HG02763 (cell line): ENCODE measurements at regions not wholly inside any gene's neighbourhood (a gene's known extent, or its start where the extent isn't known, plus 50 kb on each side); places are given as distances from the start of the nearest gene placed in this dataset.

ENCODE experiments used
- ATAC-seq: cut with Tn5 transposase; IDR thresholded peaks from one replicate; pipeline ENCODE4 v1.9.1; 2021; ENCODE audit warnings: mild to moderate bottlenecking, moderate library complexity; ENCODE audit not compliant: unreplicated experiment

DNA sequence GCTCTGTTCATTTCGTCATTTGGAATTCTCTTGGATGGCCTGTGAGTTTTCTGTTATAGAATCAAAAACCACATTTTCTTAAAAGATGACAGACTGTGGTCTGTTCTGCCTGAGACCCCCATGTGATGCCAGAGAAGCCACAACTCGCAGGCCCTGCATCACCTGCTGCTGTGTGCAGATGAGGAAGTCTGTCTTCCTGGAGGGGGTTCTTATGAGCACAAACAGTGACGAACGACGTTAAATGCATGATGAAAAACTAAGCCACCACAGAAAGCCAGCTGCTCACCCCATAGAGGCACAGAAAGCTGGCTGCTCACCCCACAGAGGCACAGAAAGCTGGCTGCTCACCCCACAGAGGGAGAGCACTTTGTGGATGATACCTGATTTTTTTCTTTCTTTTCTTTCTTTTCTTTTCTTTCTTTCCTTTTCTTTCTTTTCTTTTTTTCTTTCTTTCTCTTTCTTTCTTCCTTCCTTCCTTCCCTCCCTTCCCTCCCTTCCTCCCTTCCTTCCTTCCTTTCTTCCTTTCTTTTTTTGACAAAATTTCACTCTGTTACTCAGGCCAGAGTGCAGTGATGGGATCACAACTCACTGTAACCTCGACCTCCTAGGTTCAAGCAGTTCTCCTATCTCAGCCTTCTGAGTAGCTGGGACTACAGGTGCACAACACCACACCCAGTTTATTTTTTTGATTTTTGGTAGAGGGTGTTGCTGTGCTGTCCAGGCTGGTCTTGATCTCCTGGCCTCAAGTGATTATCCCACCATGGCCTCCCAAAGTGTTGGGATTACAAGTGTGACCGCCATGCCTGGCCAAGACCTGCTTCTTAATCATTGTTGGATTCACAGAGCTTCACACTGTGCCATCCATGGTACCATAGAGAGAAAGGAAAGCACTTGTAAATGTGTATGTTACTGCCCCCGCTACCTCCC lies 1191.4 kb downstream of the UQCRFS1 start:
- ATAC-seq: no peak

- ATAC-seq: no peak
Measured at GRCh38 chr19:28020619-28021258, 1192.2 kb downstream of the UQCRFS1 start.

GRCh38 chr19:28019901-28020300 lies 1193.0 kb downstream of the UQCRFS1 start:
- ATAC-seq: no peak

DNA sequence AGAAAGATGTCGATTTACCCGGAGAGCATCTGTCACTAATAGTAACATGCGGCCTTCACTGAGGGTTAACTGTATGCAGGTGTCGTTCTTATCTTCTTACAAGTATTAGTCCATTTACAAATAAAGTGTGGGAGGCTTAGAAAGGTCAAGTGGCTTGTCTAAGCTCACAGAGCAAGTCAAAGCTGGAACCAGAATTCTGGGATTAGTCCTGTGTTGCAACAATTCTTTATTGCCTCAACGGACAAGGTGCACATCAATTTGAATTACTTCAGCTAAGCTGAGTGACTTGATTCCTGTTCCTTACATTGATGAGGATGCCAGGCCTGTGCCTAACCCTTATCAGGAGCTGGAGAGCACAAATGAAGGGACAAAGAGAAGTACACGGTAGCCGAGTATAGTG lies 1193.6 kb downstream of the UQCRFS1 start:
- no peak for ATAC-seq

GRCh38 chr19:28018499-28018898 lies 1194.5 kb downstream of the UQCRFS1 start:
- no peak for ATAC-seq

DNA sequence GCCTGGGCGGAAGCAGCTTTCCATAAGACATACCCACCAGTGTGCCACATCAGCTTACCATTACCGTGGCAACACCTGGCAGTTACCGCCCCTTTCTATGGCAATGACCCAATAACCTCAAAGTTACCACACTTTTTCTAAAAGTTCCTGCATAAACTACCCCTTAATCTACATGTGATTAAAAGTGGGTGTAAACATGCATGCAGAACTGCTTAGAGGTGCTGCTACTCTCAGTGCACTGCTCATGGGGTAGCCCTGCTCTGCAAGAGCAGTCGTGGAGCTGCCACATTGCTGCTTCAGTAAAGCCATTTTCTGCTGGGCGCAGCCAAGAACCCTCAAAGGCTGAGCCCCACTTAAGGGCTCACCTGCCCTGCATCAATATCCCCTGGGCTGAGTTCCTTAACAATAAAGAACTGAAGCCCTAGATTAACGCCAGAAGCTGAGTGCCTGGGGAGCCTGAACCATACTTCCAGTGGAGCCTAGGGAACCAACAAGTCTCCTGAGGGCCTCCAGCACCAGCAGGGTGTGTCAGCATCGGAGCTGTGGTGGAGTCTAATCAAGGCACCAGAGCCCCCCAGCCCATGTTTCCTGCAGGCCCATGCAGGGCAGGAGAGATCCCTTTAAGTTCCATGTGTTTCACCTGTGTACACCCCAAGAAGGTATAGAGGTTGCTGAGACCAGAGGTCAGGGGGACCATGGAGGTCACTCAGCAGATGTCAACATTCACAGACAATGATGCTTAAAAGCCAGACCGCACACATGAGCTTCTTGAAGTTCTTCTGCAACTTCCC lies 1198.1 kb downstream of the UQCRFS1 start:
- ATAC-seq: no peak

DNA sequence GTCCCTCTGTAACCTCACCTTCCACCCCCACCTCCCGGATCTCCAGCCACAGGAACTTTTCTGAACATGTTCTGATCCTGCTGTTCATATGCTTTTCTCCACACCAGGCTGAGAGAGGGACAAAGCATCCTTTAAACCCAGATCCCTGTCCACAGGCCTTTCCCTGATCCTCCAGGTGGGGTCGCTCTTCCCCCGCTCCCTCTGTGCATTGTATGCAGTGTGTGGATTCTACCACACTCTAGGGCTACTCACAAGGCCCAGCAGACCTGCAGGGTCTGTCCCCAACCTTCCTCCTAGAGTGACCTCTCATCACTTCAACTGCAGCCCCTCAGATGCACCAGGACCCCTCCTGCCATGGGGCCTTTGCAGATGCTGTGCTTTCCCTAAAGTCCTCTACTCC lies 1200.6 kb downstream of the UQCRFS1 start:
- ATAC-seq: no peak

- ATAC-seq: no peak
Measured at GRCh38 chr19:28010656-28011055, 1202.3 kb downstream of the UQCRFS1 start.

DNA sequence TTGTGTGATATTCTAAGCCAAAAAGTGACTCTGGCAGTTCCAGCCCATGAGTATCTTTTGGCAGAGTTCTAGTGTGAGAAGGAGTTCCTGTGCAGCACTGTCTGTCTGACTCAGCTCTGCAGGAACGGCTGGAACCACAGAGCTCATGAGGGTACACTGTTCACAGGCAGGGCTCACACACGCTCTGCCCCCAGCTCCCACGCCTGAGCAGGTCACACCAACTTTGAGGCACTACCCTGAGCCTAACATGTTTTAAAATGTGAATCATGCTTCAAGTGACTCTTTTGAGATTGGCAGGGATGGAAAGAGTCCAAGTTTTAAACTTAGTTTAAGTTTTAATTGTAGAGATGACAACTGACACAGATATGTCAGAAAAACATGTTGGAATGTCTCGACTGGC lies 1203.3 kb downstream of the UQCRFS1 start:
- ATAC-seq: no peak

GRCh38 chr19:28008695-28009094 lies 1204.3 kb downstream of the UQCRFS1 start:
- no peak for ATAC-seq

DNA sequence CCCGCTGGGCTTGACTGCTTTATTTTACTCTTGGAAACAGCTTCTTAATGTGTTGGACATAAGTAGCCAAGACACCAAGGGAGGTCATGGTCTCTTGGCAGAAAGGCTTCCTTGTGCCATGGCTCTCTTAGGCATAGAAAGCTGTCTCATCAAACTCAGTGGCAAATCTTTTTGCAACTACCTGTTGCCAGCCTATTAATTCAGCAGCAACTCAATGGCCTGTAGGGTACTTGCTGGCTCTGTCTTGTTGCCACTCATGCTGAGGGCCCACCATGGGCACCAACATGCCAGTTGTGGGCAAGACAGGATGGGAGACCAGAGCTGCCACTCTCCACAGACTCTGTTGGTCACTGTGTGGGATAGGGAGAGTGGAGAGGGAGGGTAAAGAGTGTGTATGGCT lies 1209.4 kb downstream of the UQCRFS1 start:
- ATAC-seq: no peak

GRCh38 chr19:27997069-27997468 lies 1215.9 kb downstream of the UQCRFS1 start:
- ATAC-seq: no peak

DNA sequence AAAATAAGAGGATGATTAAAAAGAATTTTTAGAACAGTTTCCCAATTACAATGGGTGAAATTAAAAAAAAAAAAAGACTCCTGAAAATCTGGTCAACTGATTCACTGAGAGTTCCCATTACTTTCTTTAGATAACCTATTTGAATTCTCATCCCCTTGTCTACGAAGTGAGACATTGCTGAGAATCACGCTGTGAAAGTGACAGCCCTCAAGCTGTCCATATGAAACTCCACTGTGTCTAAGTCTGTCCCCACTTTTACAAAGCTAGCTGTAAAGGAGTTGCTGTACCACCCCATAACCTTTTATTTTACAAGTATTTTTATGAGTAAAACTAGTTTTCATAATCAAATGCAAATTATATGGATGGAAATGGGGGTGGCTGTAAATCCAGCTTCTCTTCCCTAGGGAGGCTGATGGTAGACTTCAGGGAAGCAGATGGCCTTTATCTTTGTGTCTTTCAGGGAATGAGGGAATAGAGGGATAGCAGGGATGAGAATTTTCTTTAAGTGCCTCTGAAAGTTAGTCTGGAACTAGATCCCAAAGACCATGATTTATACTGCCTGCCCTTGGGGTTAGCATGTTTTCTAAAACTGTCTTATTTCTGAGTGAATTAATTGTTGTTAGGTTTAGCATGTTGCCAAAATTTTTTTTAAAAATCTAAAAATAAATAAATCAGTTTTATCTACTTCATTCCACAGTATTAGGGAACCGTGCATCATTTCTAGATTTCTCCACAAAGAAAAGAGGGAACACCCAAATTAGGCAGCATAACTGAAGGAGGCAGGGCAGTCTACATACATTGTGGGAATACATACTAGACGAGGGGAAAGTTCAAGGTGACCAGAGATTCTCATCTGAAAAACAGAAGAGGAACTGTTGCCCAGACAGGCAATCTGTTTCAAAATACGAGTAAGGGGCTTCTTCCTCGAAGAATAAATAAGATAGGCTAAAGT lies 1219.1 kb downstream of the UQCRFS1 start:
- ATAC-seq: no peak

GRCh38 chr19:27986299-27986698 lies 1226.7 kb downstream of the UQCRFS1 start:
- ATAC-seq: no peak

- no peak for ATAC-seq
Measured at GRCh38 chr19:27975419-27976005, 1237.4 kb downstream of the UQCRFS1 start.

DNA sequence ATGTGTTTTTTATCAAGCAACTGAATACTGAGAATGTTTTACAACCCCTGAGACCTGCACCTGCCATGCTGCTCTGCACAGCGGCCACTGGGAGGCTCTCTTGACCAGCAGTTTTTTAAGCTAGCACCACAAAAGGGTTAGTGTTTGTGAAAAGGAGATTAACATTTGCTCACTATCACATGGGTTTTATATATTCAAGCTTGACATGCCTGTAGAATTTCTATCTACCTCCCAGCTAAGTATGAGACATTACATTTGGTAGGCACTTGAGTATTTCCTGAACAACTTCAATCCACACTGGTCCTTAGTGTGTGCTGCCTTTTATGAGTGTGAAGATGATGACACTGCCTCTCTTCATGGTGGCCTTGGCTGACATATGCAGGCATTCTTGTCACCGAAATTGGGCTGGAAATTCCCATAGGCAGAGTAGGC lies 1238.9 kb downstream of the UQCRFS1 start:
- no peak for ATAC-seq

DNA sequence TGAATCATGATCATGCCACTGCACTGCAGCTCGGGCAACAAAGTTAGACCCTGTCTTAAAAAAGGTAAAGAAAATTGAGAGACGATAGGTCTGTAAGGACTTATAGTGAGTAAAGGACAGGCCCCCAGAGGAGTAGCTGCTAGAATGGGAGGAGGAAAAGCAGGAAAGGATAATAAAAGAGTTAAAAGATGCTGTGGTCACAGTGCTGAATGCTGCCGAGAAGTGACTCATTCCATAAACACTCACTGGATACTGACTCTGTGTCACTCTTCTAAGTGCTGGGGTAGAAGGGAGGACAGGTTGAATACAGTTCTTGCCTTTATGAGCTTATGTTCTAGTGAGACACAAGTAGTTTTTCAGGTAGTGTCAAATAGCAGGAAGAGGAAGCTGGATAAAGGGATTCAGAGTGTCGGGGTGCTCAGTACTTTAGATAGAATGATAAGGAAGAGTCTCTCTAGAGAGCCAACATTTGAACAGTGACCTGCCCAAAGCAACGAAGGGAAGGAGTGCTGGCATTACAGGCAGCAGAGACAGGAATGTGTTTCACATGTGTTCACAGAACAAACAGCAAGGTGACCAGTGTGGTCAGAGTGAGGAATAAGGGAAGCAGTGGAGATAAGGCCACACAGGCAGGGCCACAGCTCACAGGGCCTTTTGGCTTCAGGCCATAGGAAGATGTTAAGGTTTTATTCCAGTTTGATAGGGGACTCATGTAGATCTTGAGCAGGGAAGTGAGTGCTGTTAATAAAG lies 1240.5 kb downstream of the UQCRFS1 start:
- ATAC-seq: no peak

GRCh38 chr19:27971869-27972268 lies 1241.1 kb downstream of the UQCRFS1 start:
- ATAC-seq: no peak

- no peak for ATAC-seq
Measured at GRCh38 chr19:27971071-27971470, 1241.9 kb downstream of the UQCRFS1 start.
